Endothelial cell of umbilical vein (primary cell): ENCODE measurements at regions not wholly inside any gene's neighbourhood (a gene's known extent, or its start where the extent isn't known, plus 50 kb on each side); places are given as distances from the start of the nearest gene placed in this dataset.

Source experiments
- BruUV-seq: library from RNA; stranded (reverse); fragments of 400-500 nt; replicated peaks from 2 replicates; lab custom pipeline; 2021; lab: Mats Ljungman, UMichigan
- CTCF ChIA-PET: fragments of 300-600, 350-600 bp; sonication (Branson Sonifier 250); formaldehyde crosslinking; loops from one replicate; lab custom pipeline; 2021; ENCODE audit warnings: antibody characterized with exemption, inconsistent platforms; lab: Charles Lee
- POLR2A ChIA-PET: fragments of 300-600, 350-600 bp; sonication (Branson Sonifier 250); formaldehyde crosslinking; loops from one replicate; lab custom pipeline; 2021; ENCODE audit warnings: antibody characterized with exemption, inconsistent platforms; lab: Charles Lee
- DNase-seq: peaks from one replicate; pipeline ENCODE4 v3.0.0-alpha.2; 2011; ENCODE audit warnings: low read depth, low spot score
- FAIRE-seq: peaks from 2 replicates; lab custom pipeline; 2011; peaks lifted over from hg19 to GRCh38; lab: Jason Lieb, UNC
- H2AFZ ChIP-seq: 2 replicates; pipeline ENCODE4 v1.6.0; 2012; ENCODE audit warnings: low read depth, low read length, control low read depth, inconsistent platforms
- H3K27ac ChIP-seq: 2 replicates; pipeline ENCODE4 v1.5.1; 2011; ENCODE audit warnings: low read depth, mild to moderate bottlenecking, control low read depth, low read length, moderate library complexity; ENCODE audit not compliant: insufficient read depth
- H3K27me3 ChIP-seq, 2 experiments: 2 replicates each; pipeline versions ENCODE4 v1.6.0 to v1.6.1; 2011; ENCODE audit warnings: low read length in 2 of 2, mixed read lengths in 1 of 2; ENCODE audit not compliant: control insufficient read depth in 2 of 2, insufficient read depth in 2 of 2
- H3K36me3 ChIP-seq, 2 experiments: 2 replicates in 1 of 2; 3 replicates in 1 of 2; pipeline ENCODE4 v1.5.1; 2011; ENCODE audit warnings: low read length in 2 of 2, mild to moderate bottlenecking in 1 of 2, moderate library complexity in 1 of 2; ENCODE audit not compliant: control insufficient read depth in 2 of 2, insufficient read depth in 2 of 2; ENCODE audit errors: extremely low read depth in 1 of 2
- H3K4me1 ChIP-seq: 3 replicates; pipeline ENCODE4 v1.5.1; 2011; ENCODE audit warnings: mild to moderate bottlenecking, low read length; ENCODE audit not compliant: control insufficient read depth, insufficient read depth; ENCODE audit errors: extremely low read depth
- H3K4me2 ChIP-seq: 2 replicates; pipeline ENCODE4 v1.6.1; 2011; ENCODE audit warnings: low read length, control low read depth, mixed read lengths; ENCODE audit not compliant: insufficient read depth
- H3K4me3 ChIP-seq, 3 experiments: fragments of 200-600 bp in 1 of 3; sonication (generic), shearing (Covaris generic) in 1 of 3; replicated peaks in 1 of 3; 2 replicates each; pipeline ENCODE4 v1.5.1; 2011 to 2016; ENCODE audit warnings: control low read depth in 3 of 3, low read length in 3 of 3, mild to moderate bottlenecking in 2 of 3, inconsistent platforms in 1 of 3, low read depth in 1 of 3, moderate library complexity in 1 of 3; ENCODE audit not compliant: insufficient read depth in 1 of 3
- H3K79me2 ChIP-seq: 2 replicates; pipeline ENCODE4 v1.6.0; 2012; ENCODE audit warnings: low read length, inconsistent platforms; ENCODE audit not compliant: control insufficient read depth, insufficient read depth
- H3K9ac ChIP-seq: replicated peaks from 2 replicates; pipeline ENCODE3; 2011; ENCODE audit warnings: low read length, control low read depth; ENCODE audit not compliant: insufficient read depth; ENCODE audit errors: extremely low read depth
- H3K9me1 ChIP-seq: replicated peaks from 3 replicates; pipeline ENCODE4 v1.6.0; 2011; ENCODE audit warnings: mild to moderate bottlenecking, low read length; ENCODE audit not compliant: control insufficient read depth, insufficient read depth; ENCODE audit errors: extremely low read depth
- H3K9me3 ChIP-seq: replicated peaks from 2 replicates; pipeline ENCODE4 v1.5.1; 2012; ENCODE audit warnings: low read length, inconsistent platforms; ENCODE audit not compliant: control insufficient read depth, insufficient read depth
- H4K20me1 ChIP-seq: replicated peaks from 2 replicates; pipeline ENCODE3; 2011; ENCODE audit warnings: mild to moderate bottlenecking, low read length; ENCODE audit not compliant: control insufficient read depth, insufficient read depth; ENCODE audit errors: extremely low read depth
- EZH2 ChIP-seq: IDR thresholded peaks from 2 replicates; pipeline ENCODE4 v1.6.1; 2012; ENCODE audit warnings: borderline replicate concordance, low read depth, mild to moderate bottlenecking, moderate library complexity, low read length, inconsistent platforms; ENCODE audit not compliant: severe bottlenecking
- FOS ChIP-seq: IDR thresholded peaks from 2 replicates; pipeline ENCODE4 v1.6.1; 2011; ENCODE audit warnings: mild to moderate bottlenecking, low read length, moderate library complexity, borderline replicate concordance; ENCODE audit not compliant: insufficient read depth
- GATA2 ChIP-seq: IDR thresholded peaks from 2 replicates; pipeline ENCODE4 v1.7.0; 2011; ENCODE audit warnings: low read depth, mild to moderate bottlenecking, moderate library complexity, mixed read lengths, low read length; ENCODE audit not compliant: insufficient read length, insufficient read depth
- JUN ChIP-seq: IDR thresholded peaks from 2 replicates; pipeline ENCODE4 v1.6.1; 2011; ENCODE audit warnings: borderline replicate concordance, low read depth; ENCODE audit not compliant: insufficient read length, insufficient read depth
- MYC ChIP-seq: IDR thresholded peaks from one replicate; pipeline ENCODE4 v1.6.1; 2011; ENCODE audit warnings: mild to moderate bottlenecking, low read depth, low read length
- POLR2A ChIP-seq: IDR thresholded peaks from 2 replicates; pipeline ENCODE4 v1.6.1; 2012; ENCODE audit warnings: low read depth, mild to moderate bottlenecking, control low read depth, low read length
- POLR2AphosphoS5 ChIP-seq: IDR thresholded peaks from 2 replicates; pipeline ENCODE4 v1.6.1; 2012; ENCODE audit warnings: low read depth, mild to moderate bottlenecking, control low read depth, low read length, moderate library complexity; ENCODE audit not compliant: insufficient read depth
- dilution Hi-C: fragments of 300-500 bp; cut with MboI; formaldehyde crosslinking; loops from one replicate; pipeline ENCODE4 v1.15.0; 2019; ENCODE audit warnings: low sequenced_read_pairs; ENCODE audit not compliant: extremely low pct_ligation_motif_present
- intact Hi-C: fragments of 100-400 bp; cut with micrococcal nuclease; formaldehyde crosslinking; loops from one replicate; pipeline ENCODE4 v1.10.0; 2022
- TF ChIP-seq, protein P1 (sequence below), 2 donors: IDR thresholded peaks; 1 replicate in 1 of 2; 2 replicates in 1 of 2; pipeline ENCODE4 v1.5.1; 2011; ENCODE audit warnings: low read length in 2 of 2, mild to moderate bottlenecking in 2 of 2, moderate library complexity in 2 of 2, control low read depth in 1 of 2, inconsistent platforms in 1 of 2, low read depth in 1 of 2; ENCODE audit not compliant: insufficient read depth in 1 of 2; ENCODE audit errors: extremely low read depth in 1 of 2
- TF ChIP-seq, protein P2 (sequence below): IDR thresholded peaks from 2 replicates; pipeline ENCODE4 v1.6.1; 2011; ENCODE audit not compliant: insufficient read depth, insufficient read length

- no peak overlapping the region for H3K27ac ChIP-seq
- FAIRE-seq (no peak), DNase-seq (no peak)
- H3K79me2 ChIP-seq = no peaks in the 10 kb centered on the region
- no peaks in the 10 kb centered on the region for H3K4me1 ChIP-seq
- no peak overlapping the region for H3K9ac ChIP-seq
- H3K36me3 ChIP-seq = no peaks in the 10 kb centered on the region
- dilution Hi-C loops (no loop called here), intact Hi-C loops (no loop called here)
- no peak overlapping the region for H2AFZ ChIP-seq
- no peak overlapping the region for H3K4me3 ChIP-seq
- H4K20me1 ChIP-seq = no peaks in the 10 kb centered on the region
- no peaks in the 10 kb centered on the region for H3K9me1 ChIP-seq
- TF ChIP-seq, protein P1, sequence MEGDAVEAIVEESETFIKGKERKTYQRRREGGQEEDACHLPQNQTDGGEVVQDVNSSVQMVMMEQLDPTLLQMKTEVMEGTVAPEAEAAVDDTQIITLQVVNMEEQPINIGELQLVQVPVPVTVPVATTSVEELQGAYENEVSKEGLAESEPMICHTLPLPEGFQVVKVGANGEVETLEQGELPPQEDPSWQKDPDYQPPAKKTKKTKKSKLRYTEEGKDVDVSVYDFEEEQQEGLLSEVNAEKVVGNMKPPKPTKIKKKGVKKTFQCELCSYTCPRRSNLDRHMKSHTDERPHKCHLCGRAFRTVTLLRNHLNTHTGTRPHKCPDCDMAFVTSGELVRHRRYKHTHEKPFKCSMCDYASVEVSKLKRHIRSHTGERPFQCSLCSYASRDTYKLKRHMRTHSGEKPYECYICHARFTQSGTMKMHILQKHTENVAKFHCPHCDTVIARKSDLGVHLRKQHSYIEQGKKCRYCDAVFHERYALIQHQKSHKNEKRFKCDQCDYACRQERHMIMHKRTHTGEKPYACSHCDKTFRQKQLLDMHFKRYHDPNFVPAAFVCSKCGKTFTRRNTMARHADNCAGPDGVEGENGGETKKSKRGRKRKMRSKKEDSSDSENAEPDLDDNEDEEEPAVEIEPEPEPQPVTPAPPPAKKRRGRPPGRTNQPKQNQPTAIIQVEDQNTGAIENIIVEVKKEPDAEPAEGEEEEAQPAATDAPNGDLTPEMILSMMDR (IDR thresholded peaks at IDR 0.05; ENCODE audit: extremely low read depth in 1 of 2, insufficient read depth in 1 of 2, low read depth in 1 of 2, low read length in 2 of 2) = no peak
- TF ChIP-seq FOS = no peak
- no peak for TF ChIP-seq POLR2AphosphoS5
- TF ChIP-seq, protein P2, sequence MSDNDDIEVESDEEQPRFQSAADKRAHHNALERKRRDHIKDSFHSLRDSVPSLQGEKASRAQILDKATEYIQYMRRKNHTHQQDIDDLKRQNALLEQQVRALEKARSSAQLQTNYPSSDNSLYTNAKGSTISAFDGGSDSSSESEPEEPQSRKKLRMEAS = no peak
- no peak for TF ChIP-seq GATA2
- H3K9me3 ChIP-seq = no peaks in the 10 kb centered on the region
- no peak overlapping the region for H3K4me2 ChIP-seq
- POLR2A ChIA-PET = no interaction called here
- CTCF ChIA-PET = no interaction called here
- H3K27me3 ChIP-seq = no peaks in the 10 kb centered on the region
- no TSS peak for BruUV-seq
Measured at GRCh38 chrX:39462835-39463234, 634.9 kb downstream of the BCOR start.

DNA sequence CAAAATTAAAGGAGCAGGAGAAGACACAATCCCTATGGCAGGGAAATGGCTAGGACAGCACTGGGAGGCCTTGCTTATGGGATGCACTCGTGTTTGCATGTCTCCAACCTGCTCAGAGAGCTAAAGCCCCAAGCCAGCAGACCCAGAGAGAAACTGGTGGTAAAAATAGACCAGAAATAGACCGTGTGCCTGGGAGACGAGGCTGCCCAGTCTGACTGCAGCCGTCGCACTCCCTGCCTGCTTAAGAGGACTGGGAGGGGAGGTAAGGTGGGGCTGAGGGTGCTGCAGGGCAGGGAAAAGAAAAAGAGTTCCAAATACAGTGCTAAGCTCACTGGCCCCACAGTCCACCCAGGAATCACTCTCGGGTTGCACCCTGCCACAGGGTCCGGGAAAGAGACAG, 633.5 kb downstream of the BCOR start:
- DNase-seq = no peak
- no peak overlapping the region for H2AFZ ChIP-seq
- H3K27ac ChIP-seq = no peak overlapping the region
- no peak overlapping the region for H3K9ac ChIP-seq
- H3K9me3 ChIP-seq = no peaks in the 10 kb centered on the region
- H3K79me2 ChIP-seq = no peaks in the 10 kb centered on the region
- H3K9me1 ChIP-seq = no peaks in the 10 kb centered on the region
- intact Hi-C loops = no loop called here
- no peaks in the 10 kb centered on the region for H3K36me3 ChIP-seq
- POLR2A ChIA-PET = no interaction called here
- TF ChIP-seq FOS (no peak), POLR2A (no peak), POLR2AphosphoS5 (no peak), GATA2 (no peak), JUN (no peak), MYC (no peak), EZH2 (no peak)
- TF ChIP-seq, protein P1 (IDR thresholded peaks at IDR 0.05; ENCODE audit: extremely low read depth in 1 of 2, insufficient read depth in 1 of 2, low read depth in 1 of 2, low read length in 2 of 2) = no peak
- TF ChIP-seq, protein P2 = no peak
- BruUV-seq = no TSS peak
- CTCF ChIA-PET = no interaction called here
- dilution Hi-C loops = no loop called here
- H3K4me2 ChIP-seq = no peak overlapping the region
- no peak for FAIRE-seq
- H4K20me1 ChIP-seq = no peaks in the 10 kb centered on the region
- no peaks in the 10 kb centered on the region for H3K4me1 ChIP-seq
- H3K4me3 ChIP-seq = no peak overlapping the region
- no peaks in the 10 kb centered on the region for H3K27me3 ChIP-seq
